B cell (primary cell): ENCODE measurements at regions not wholly inside any gene's neighbourhood (a gene's known extent, or its start where the extent isn't known, plus 50 kb on each side); places are given as distances from the start of the nearest gene placed in this dataset.

Experiments
- CTCF ChIP-seq: fragments of 200-600 bp; IDR thresholded peaks from one replicate; pipeline ENCODE4 v1.8.0; 2022; ENCODE audit warnings: antibody characterized with exemption, mild to moderate bottlenecking
- EZH2 ChIP-seq: IDR thresholded peaks from 2 replicates; pipeline ENCODE4 v1.6.1; 2012; ENCODE audit warnings: borderline replicate concordance, low read depth, mild to moderate bottlenecking, moderate library complexity, low read length; ENCODE audit not compliant: insufficient read depth, poor library complexity, severe bottlenecking

DNA sequence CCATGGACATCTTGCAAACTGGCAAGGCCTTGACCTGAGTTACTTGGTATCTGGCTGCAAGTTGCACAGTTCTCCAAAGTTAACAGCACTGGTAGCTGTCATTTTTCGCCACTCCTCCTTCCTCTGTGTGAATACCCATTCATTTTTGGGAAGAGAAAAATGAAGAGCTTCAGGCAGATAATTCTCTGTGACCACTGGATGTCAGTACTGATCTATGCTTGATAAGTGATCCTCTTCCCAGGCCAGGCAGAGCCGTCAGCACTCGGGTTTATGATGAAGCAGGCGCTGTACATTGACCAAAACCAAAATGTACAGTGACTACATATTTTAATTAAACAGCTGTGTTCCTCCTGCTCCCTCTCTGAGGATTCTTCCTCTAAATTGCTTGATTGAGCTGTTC lies 55.9 kb upstream of the PDZD8 start:
- TF ChIP-seq CTCF (no peak), EZH2 (no peak)
